Activated CD4-positive, alpha-beta memory T cell treated with anti-CD3 and anti-CD28 coated beads for 36 hours (primary cell): ENCODE measurements at regions not wholly inside any gene's neighbourhood (a gene's known extent, or its start where the extent isn't known, plus 50 kb on each side); places are given as distances from the start of the nearest gene placed in this dataset.

Experiments
- CTCF ChIA-PET: fragments of 350-600 bp; sonication (Branson Sonifier 250); formaldehyde crosslinking; loops from one replicate; lab custom pipeline; 2021; ENCODE audit warnings: antibody characterized with exemption, inconsistent platforms; lab: Charles Lee
- POLR2A ChIA-PET: fragments of 350-600 bp; sonication (Branson Sonifier 250); formaldehyde crosslinking; loops from one replicate; lab custom pipeline; 2021; ENCODE audit warnings: antibody characterized with exemption; lab: Charles Lee
- DNase-seq: peaks from one replicate; pipeline ENCODE4 v3.0.0-alpha.2; 2020
- H3K27ac Mint-ChIP-seq: one replicate; pipeline ENCODE4 v1.8.0; 2021; ENCODE audit warnings: mixed read lengths
- H3K27me3 Mint-ChIP-seq: one replicate; pipeline ENCODE4 v1.8.0; 2021; ENCODE audit warnings: mixed read lengths
- H3K36me3 Mint-ChIP-seq: one replicate; pipeline ENCODE4 v1.8.0; 2021; ENCODE audit warnings: mixed read lengths
- H3K4me1 Mint-ChIP-seq: one replicate; pipeline ENCODE4 v1.8.0; 2021; ENCODE audit warnings: low read depth, mixed read lengths
- H3K4me3 Mint-ChIP-seq: one replicate; pipeline ENCODE4 v1.8.0; 2021; ENCODE audit warnings: mild to moderate bottlenecking, mixed read lengths
- H3K9me3 Mint-ChIP-seq: one replicate; pipeline ENCODE4 v1.8.0; 2021; ENCODE audit warnings: mixed read lengths
- intact Hi-C: fragments of 100-400 bp; cut with micrococcal nuclease; formaldehyde crosslinking; loops from one replicate; pipeline ENCODE4 v1.15.1; 2023

DNA sequence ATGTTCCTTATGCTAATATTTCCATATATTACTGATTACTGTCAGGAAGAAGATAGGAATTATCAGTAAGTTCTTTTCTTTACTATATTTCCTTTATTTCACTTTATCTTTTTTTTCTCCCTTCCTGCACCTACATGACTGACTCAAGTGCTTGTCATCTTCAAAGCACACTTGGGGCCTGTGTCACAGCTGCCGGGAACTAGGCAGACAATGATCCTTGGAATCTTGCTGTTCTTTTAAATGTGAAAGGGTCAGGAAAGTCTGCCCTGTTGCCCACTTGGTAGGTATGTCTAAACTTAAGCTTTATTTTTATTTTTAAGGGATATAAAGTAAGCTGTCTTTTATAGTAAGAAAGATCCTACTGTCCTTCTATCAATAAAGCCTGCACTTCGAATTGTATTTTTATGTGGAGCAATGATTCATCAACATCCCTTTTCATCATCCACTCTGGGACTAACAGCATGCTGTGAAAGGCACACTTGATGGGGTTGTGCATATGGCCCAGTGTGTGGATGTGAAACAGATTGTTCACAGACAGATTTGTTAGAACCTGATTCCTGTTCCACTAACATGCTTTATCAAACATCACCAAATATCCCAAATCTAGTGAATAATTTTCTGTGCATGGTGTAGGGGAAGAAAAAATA is 556.9 kb downstream of the DNAJB9 start:
- Mint-ChIP-seq H3K27ac (no peak overlapping the region), H3K36me3 (no peaks in the 10 kb centered on the region), H3K27me3 (no peaks in the 10 kb centered on the region), H3K4me3 (no peak overlapping the region), H3K4me1 (no peaks in the 10 kb centered on the region), H3K9me3 (no peaks in the 10 kb centered on the region)
- POLR2A ChIA-PET, result no interaction called here
- CTCF ChIA-PET, result no interaction called here
- DNase-seq, result no peak
- intact Hi-C loops, result no loop called here

GRCh38 chr7:109127145-109127544 is 557.5 kb downstream of the DNAJB9 start:
- Mint-ChIP-seq H3K27ac (no peak overlapping the region), H3K4me3 (no peak overlapping the region), H3K9me3 (peaks cover 4% of the 10 kb centered on the region), H3K27me3 (no peaks in the 10 kb centered on the region), H3K36me3 (no peaks in the 10 kb centered on the region), H3K4me1 (no peaks in the 10 kb centered on the region)
- ChIA-PET CTCF (no interaction called here), POLR2A (no interaction called here)
- intact Hi-C loops, result no loop called here
- no peak for DNase-seq

DNA sequence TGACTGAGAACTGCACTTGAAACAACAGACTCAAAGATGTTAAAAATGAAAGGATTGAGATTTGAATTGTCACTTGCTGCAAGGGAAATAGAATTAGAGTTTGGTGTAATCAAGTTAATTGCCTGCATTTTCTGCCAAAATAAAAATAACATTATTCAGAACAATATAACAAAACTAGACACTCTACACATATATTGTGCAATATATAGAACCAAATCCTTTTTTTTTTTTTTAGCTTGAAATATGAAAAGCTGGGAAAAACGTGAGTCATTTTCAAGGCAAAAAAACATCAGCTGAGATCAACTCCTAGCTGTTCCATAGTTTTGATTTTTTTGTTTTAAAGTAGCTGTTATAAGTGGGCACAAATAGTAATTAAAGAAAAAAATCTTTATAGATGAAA is 561.5 kb downstream of the DNAJB9 start:
- intact Hi-C loops, result no loop called here
- H3K27ac Mint-ChIP-seq, result no peak overlapping the region
- CTCF ChIA-PET, result no interaction called here
- no peaks in the 10 kb centered on the region for H3K36me3 Mint-ChIP-seq
- no peak overlapping the region for H3K4me3 Mint-ChIP-seq
- POLR2A ChIA-PET, result no interaction called here
- H3K9me3 Mint-ChIP-seq, result peaks cover 22% of the 10 kb centered on the region
- no peaks in the 10 kb centered on the region for H3K27me3 Mint-ChIP-seq
- DNase-seq, result no peak
- H3K4me1 Mint-ChIP-seq, result no peaks in the 10 kb centered on the region

- Mint-ChIP-seq H3K36me3 (no peaks in the 10 kb centered on the region), H3K4me1 (no peaks in the 10 kb centered on the region), H3K4me3 (no peak overlapping the region), H3K9me3 (peaks cover 24% of the 10 kb centered on the region), H3K27ac (no peak overlapping the region), H3K27me3 (no peaks in the 10 kb centered on the region)
- intact Hi-C loops, result no loop called here
- no peak for DNase-seq
- CTCF ChIA-PET, result no interaction called here
- POLR2A ChIA-PET, result no interaction called here
Measured at GRCh38 chr7:109136893-109137292, 567.2 kb downstream of the DNAJB9 start.

DNA sequence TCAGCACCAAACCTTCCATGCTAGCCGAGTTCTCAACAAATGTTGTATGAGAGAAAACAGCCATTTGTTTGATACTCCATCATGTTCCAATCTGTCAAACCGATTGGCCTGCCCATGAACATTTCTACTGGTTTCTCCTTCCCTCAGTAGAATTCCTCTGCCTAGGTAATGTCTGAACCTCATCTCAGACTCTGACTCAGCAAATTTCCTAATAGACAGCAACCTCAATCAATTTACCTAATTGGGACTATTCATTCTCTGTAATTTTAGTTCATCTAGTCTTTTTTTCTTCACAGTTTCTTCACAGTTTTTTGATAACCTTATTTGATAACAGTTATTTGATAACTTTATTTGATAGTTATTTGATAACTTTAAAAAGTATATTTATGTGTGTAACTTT is 585.1 kb downstream of the DNAJB9 start:
- POLR2A ChIA-PET, result no interaction called here
- no peaks in the 10 kb centered on the region for H3K4me1 Mint-ChIP-seq
- DNase-seq, result no peak
- H3K4me3 Mint-ChIP-seq, result no peak overlapping the region
- H3K27me3 Mint-ChIP-seq, result no peaks in the 10 kb centered on the region
- CTCF ChIA-PET, result no interaction called here
- H3K36me3 Mint-ChIP-seq, result no peaks in the 10 kb centered on the region
- intact Hi-C loops, result no loop called here
- no peak overlapping the region for H3K27ac Mint-ChIP-seq
- H3K9me3 Mint-ChIP-seq, result peaks cover 3% of the 10 kb centered on the region

DNA sequence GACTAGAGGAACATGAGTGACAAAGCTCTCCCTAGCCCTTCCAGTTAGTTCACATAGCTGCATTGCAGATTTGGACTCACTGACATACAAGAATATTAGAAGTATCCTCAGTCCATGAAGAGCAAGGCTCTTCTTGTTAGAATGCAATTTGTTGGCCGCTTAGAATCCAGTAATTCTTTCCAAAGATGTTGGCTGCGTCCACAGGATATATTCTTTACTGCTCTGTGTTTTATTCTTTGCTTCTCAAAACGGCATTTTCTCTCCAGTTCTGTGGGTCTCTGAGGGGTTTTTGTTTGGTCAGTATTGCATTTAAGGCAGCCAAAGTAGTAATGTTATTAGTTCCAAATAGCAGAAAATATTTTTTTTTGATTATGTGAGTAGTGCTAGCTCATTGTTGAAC is 588.6 kb downstream of the DNAJB9 start:
- POLR2A ChIA-PET, result no interaction called here
- CTCF ChIA-PET, result no interaction called here
- no peak for DNase-seq
- Mint-ChIP-seq H3K27ac (no peak overlapping the region), H3K36me3 (no peaks in the 10 kb centered on the region), H3K4me1 (no peaks in the 10 kb centered on the region), H3K9me3 (no peaks in the 10 kb centered on the region), H3K4me3 (no peak overlapping the region), H3K27me3 (no peaks in the 10 kb centered on the region)
- intact Hi-C loops, result no loop called here

DNA sequence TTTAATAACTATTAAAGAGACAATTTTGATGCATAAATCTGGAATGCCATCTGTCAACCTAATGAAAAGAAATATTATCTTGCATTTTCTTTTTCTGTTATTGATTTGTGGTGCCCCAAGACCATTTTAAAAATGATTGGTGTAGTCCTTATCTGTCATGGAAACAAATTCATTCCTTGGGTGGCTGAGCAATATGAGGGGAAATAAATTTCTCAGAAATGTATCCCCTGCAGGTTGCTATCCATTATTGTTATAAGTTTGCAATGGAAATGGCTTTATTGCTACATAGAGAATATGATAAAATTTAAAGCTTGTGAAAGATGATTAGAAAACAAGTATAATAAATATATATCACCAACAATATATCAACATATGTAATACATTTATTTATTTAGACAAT is 607.0 kb downstream of the DNAJB9 start:
- intact Hi-C loops, result no loop called here
- no peaks in the 10 kb centered on the region for H3K27me3 Mint-ChIP-seq
- H3K27ac Mint-ChIP-seq, result no peak overlapping the region
- peaks cover 3% of the 10 kb centered on the region for H3K9me3 Mint-ChIP-seq
- CTCF ChIA-PET, result no interaction called here
- H3K4me3 Mint-ChIP-seq, result no peak overlapping the region
- POLR2A ChIA-PET, result no interaction called here
- no peaks in the 10 kb centered on the region for H3K36me3 Mint-ChIP-seq
- no peaks in the 10 kb centered on the region for H3K4me1 Mint-ChIP-seq
- no peak for DNase-seq

DNA sequence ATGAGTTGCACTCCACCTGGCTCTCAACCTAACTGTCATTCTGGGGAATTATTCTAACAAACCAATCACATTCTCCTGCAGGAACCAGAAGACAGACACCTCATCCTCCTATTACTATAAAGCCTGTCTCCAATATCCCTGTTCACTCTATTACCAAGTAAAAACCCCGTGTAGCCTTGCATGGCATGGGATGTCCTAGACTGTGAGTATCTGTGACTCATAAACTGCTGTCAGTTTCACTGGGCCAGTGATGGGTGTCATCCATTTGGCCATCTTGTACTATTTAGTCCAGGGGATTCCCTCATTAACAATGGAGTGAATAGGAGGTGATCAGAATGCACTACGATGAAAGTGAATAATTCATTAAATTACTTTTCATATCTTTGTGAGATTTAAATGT is 608.7 kb downstream of the DNAJB9 start:
- Mint-ChIP-seq H3K4me1 (no peaks in the 10 kb centered on the region), H3K9me3 (peaks cover 13% of the 10 kb centered on the region), H3K4me3 (no peak overlapping the region), H3K27ac (no peak overlapping the region), H3K36me3 (no peaks in the 10 kb centered on the region), H3K27me3 (no peaks in the 10 kb centered on the region)
- POLR2A ChIA-PET, result no interaction called here
- CTCF ChIA-PET, result no interaction called here
- intact Hi-C loops, result no loop called here
- no peak for DNase-seq

GRCh38 chr7:109179601-109180000 is 609.9 kb downstream of the DNAJB9 start:
- Mint-ChIP-seq H3K27me3 (no peaks in the 10 kb centered on the region), H3K36me3 (no peaks in the 10 kb centered on the region), H3K4me1 (no peaks in the 10 kb centered on the region), H3K9me3 (peaks cover 13% of the 10 kb centered on the region), H3K4me3 (no peak overlapping the region), H3K27ac (no peak overlapping the region)
- DNase-seq, result no peak
- intact Hi-C loops, result no loop called here
- POLR2A ChIA-PET, result no interaction called here
- CTCF ChIA-PET, result no interaction called here

- CTCF ChIA-PET, result no interaction called here
- Mint-ChIP-seq H3K4me3 (no peak overlapping the region), H3K9me3 (peaks cover 5% of the 10 kb centered on the region), H3K36me3 (no peaks in the 10 kb centered on the region), H3K4me1 (no peaks in the 10 kb centered on the region), H3K27ac (no peak overlapping the region), H3K27me3 (no peaks in the 10 kb centered on the region)
- POLR2A ChIA-PET, result no interaction called here
- no peak for DNase-seq
- intact Hi-C loops, result no loop called here
Measured at GRCh38 chr7:109190766-109191398, 621.2 kb downstream of the DNAJB9 start.

DNA sequence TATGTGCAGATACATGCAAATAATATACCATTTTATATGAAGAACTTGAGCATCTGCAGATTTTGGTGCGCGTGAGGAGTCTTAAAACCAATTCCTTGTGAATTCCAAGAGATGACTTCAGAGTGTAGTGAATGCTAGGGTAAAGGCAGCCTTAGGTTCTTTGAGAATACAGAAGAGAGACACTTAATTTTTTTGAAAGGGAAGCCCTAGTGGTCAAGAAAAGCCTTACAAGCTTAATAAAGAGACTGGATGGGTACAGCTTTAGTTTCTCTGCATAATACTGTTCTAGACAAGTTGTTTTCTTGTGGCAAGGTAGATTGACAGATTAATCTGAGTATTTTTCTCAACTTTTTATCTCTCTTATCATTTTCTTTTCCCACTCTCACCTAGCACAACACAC is 636.5 kb downstream of the DNAJB9 start:
- Mint-ChIP-seq H3K4me3 (no peak overlapping the region), H3K4me1 (no peaks in the 10 kb centered on the region), H3K36me3 (no peaks in the 10 kb centered on the region), H3K27me3 (no peaks in the 10 kb centered on the region), H3K27ac (no peak overlapping the region), H3K9me3 (peaks cover 16% of the 10 kb centered on the region)
- intact Hi-C loops, result no loop called here
- ChIA-PET CTCF (no interaction called here), POLR2A (no interaction called here)
- DNase-seq, result no peak

GRCh38 chr7:109213081-109213480 is 643.4 kb downstream of the DNAJB9 start:
- DNase-seq, result no peak
- Mint-ChIP-seq H3K4me3 (no peak overlapping the region), H3K27ac (no peak overlapping the region), H3K9me3 (peaks cover 1% of the 10 kb centered on the region), H3K36me3 (no peaks in the 10 kb centered on the region), H3K27me3 (no peaks in the 10 kb centered on the region), H3K4me1 (no peaks in the 10 kb centered on the region)
- POLR2A ChIA-PET, result no interaction called here
- intact Hi-C loops, result no loop called here
- CTCF ChIA-PET, result no interaction called here

DNA sequence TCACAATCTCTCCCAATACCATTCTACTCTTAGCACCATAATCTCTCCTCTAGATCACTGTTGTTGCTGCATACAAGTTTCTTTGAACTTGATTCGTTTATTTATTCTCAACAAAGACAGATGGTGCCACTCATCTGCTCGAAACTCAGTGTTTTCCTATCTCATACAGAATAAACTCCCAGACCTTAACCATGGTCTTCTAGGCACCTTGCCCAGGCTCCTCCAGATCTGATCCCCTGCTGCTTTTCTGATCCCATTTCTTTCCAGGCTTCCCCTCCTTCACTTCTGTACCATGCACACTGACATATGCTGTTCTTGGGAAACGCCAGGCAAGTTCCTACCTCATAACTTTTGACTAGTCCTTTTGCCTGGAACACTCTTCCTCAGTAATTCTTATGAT is 645.7 kb downstream of the DNAJB9 start:
- no peaks in the 10 kb centered on the region for H3K27me3 Mint-ChIP-seq
- H3K27ac Mint-ChIP-seq, result no peak overlapping the region
- peaks cover 1% of the 10 kb centered on the region for H3K9me3 Mint-ChIP-seq
- H3K4me3 Mint-ChIP-seq, result no peak overlapping the region
- intact Hi-C loops, result no loop called here
- no peaks in the 10 kb centered on the region for H3K36me3 Mint-ChIP-seq
- ChIA-PET CTCF (no interaction called here), POLR2A (no interaction called here)
- H3K4me1 Mint-ChIP-seq, result no peaks in the 10 kb centered on the region
- no peak for DNase-seq
